HG03521 (cell line): ENCODE measurements at regions not wholly inside any gene's neighbourhood (a gene's known extent, or its start where the extent isn't known, plus 50 kb on each side); places are given as distances from the start of the nearest gene placed in this dataset.
"Not testable (repeated sequence)": the region's sequence is repeated elsewhere in the genome, so short reads cannot be mapped to it uniquely, and the experiment has no call there.

Experiments used
- ATAC-seq: cut with Tn5 transposase; IDR thresholded peaks from one replicate; pipeline ENCODE4 v1.9.1; 2021; ENCODE audit warnings: mild to moderate bottlenecking, moderate library complexity; ENCODE audit not compliant: unreplicated experiment

- ATAC-seq: no peak
Measured at GRCh38 chr10:71015674-71016073, 127.3 kb upstream of the PCBD1 start.

GRCh38 chr10:71020061-71020460 is 131.7 kb upstream of the PCBD1 start:
- not testable (repeated sequence) for ATAC-seq

GRCh38 chr10:71021402-71021801 is 133.0 kb upstream of the PCBD1 start:
- ATAC-seq: no peak

GRCh38 chr10:71023704-71024283 is 135.4 kb upstream of the PCBD1 start:
- no peak for ATAC-seq

- ATAC-seq: no peak
Measured at GRCh38 chr10:71024490-71024889, 136.1 kb upstream of the PCBD1 start.

GRCh38 chr10:71025535-71025934 is 137.2 kb upstream of the PCBD1 start:
- ATAC-seq: no peak

GRCh38 chr10:71028066-71028465 is 139.7 kb upstream of the PCBD1 start:
- no peak for ATAC-seq

- ATAC-seq: no peak
Measured at GRCh38 chr10:71029411-71029892, 141.1 kb upstream of the PCBD1 start.

GRCh38 chr10:71029907-71030306 is 141.5 kb upstream of the PCBD1 start:
- no peak for ATAC-seq

- ATAC-seq: no peak
Measured at GRCh38 chr10:71031026-71031425, 142.7 kb upstream of the PCBD1 start.

GRCh38 chr10:71031603-71032002 is 143.2 kb upstream of the PCBD1 start:
- no peak for ATAC-seq

GRCh38 chr10:71032887-71033286 is 144.5 kb upstream of the PCBD1 start:
- no peak for ATAC-seq

GRCh38 chr10:71033396-71033980 is 145.1 kb upstream of the PCBD1 start:
- ATAC-seq: no peak

GRCh38 chr10:71035511-71036296 is 147.3 kb upstream of the PCBD1 start:
- no peak for ATAC-seq

GRCh38 chr10:71036297-71036966 is 148.1 kb upstream of the PCBD1 start:
- ATAC-seq: no peak

- ATAC-seq: no peak
Measured at GRCh38 chr10:71038091-71038633, 149.8 kb upstream of the PCBD1 start.

GRCh38 chr10:71038921-71039320 is 150.6 kb upstream of the PCBD1 start:
- no peak for ATAC-seq

- no peak for ATAC-seq
Measured at GRCh38 chr10:71039551-71039950, 151.2 kb upstream of the PCBD1 start.

GRCh38 chr10:71040343-71040742 is 152.0 kb upstream of the PCBD1 start:
- no peak for ATAC-seq

GRCh38 chr10:71040846-71041605 is 152.7 kb upstream of the PCBD1 start:
- ATAC-seq: no peak

- no peak for ATAC-seq
Measured at GRCh38 chr10:71042216-71042615, 153.9 kb upstream of the PCBD1 start.
